GM18951 (cell line): ENCODE measurements at regions not wholly inside any gene's neighbourhood (a gene's known extent, or its start where the extent isn't known, plus 50 kb on each side); places are given as distances from the start of the nearest gene placed in this dataset.
"Not testable (repeated sequence)": the region's sequence is repeated elsewhere in the genome, so short reads cannot be mapped to it uniquely, and the experiment has no call there.

Experiments
- POLR2A ChIP-seq: IDR thresholded peaks from 4 replicates; pipeline ENCODE4 v1.6.1; 2011; ENCODE audit warnings: mild to moderate bottlenecking; ENCODE audit not compliant: insufficient read length, insufficient read depth; ENCODE audit errors: extremely low read depth
- in situ Hi-C: fragments of 300-500 bp; cut with MboI; formaldehyde crosslinking; loops from one replicate; pipeline ENCODE4 v1.12.0; 2022; ENCODE audit warnings: low sequenced_read_pairs, mixed read lengths, inconsistent platforms; ENCODE audit not compliant: unreplicated experiment

- in situ Hi-C loops: no loop called here
- no peak for TF ChIP-seq POLR2A
Observed at GRCh38 chr7:65798111-65799075, 74.5 kb upstream of the VKORC1L1 start.

- in situ Hi-C loops: not testable (repeated sequence)
Observed at GRCh38 chr7:65800191-65800590, 72.7 kb upstream of the VKORC1L1 start.

DNA sequence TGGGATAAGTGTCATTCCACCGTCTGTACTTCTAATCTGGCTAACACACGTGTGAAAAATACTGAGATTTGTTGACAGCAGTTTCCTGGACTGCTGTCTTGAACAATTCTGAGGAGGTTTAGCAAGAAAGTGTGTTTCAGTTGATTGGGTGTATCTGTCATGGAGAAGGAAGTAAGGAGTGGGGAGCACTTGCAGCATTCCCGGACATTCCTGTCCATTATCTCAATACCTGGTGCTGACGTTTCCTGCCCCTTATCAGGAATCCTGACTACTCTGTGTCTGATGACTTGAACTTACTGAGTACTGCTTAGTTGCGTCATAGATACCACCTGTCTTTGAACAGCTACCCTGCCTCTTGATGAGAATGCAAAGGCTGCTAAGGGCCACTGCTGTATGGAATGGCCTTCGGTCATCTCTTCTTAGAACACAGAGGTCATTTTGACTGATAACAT is 72.0 kb upstream of the VKORC1L1 start:
- no peak for TF ChIP-seq POLR2A
- in situ Hi-C loops: no loop called here

- in situ Hi-C loops: no loop called here
- no peak for TF ChIP-seq POLR2A
Observed at GRCh38 chr7:65804887-65805286, 68.0 kb upstream of the VKORC1L1 start.

DNA sequence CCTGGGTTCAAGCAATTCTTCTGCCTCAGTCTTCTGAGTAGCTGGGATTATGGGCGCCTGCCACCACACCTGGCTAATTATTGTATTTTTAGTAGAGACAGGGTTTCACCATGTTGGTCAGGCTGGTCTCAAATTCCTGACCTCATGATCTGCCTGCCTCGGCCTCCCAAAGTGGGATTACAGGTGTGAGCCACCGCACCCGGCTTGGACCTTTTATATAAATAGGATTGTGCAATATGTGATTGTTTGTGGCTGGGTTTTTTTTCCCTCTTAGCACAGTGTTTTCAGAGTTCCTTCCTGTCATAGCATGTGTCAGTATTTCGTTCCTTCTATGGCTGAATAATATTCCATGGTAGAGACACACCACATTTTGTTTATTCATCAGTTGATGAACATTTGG is 65.8 kb upstream of the VKORC1L1 start:
- in situ Hi-C loops: not testable (repeated sequence)

- TF ChIP-seq POLR2A: no peak
- in situ Hi-C loops: no loop called here
Observed at GRCh38 chr7:65809259-65809981, 63.5 kb upstream of the VKORC1L1 start.

GRCh38 chr7:65809982-65810288 is 62.9 kb upstream of the VKORC1L1 start:
- no peak for TF ChIP-seq POLR2A
- in situ Hi-C loops: no loop called here

- no peak for TF ChIP-seq POLR2A
- in situ Hi-C loops: no loop called here
Observed at GRCh38 chr7:65812281-65812680, 60.6 kb upstream of the VKORC1L1 start.

GRCh38 chr7:65814556-65815167 is 58.2 kb upstream of the VKORC1L1 start:
- in situ Hi-C loops: not testable (repeated sequence)

GRCh38 chr7:65820287-65820950 is 52.5 kb upstream of the VKORC1L1 start:
- in situ Hi-C loops: no loop called here

More at GRCh38 chr7:65820287-65820950, 52.5 kb upstream of the VKORC1L1 start:
- TF ChIP-seq POLR2A: no peak
